ENCODE measurements at regions not wholly inside any gene's neighbourhood (a gene's known extent, or its start where the extent isn't known, plus 50 kb on each side); places are given as distances from the start of the nearest gene placed in this dataset.

GRCh38 chr19:30804751-30805150 lies 432.6 kb downstream of the ZNF536 start:
- Histone ChIP-seq H4K20me1 (replicated peaks in 1 of 2; ENCODE audit: control insufficient read depth in 1 of 2, insufficient read depth in 2 of 2, low read length in 2 of 2) (no peaks in the 10 kb centered on the region), H4K91ac (replicated peaks; ENCODE audit: insufficient read length, low read length) (no peak overlapping the region), H2BK12ac (ENCODE audit: low read depth, low read length) (no peak overlapping the region), H3K79me1 (ENCODE audit: low read depth, low read length) (no peaks in the 10 kb centered on the region), H3K9ac (replicated peaks in 1 of 4; ENCODE audit: extremely low read depth in 1 of 4, low read depth in 3 of 4, low read length in 3 of 4) (no peak overlapping the region), H3K4me2 (ENCODE audit: insufficient read depth in 1 of 2, low read depth in 2 of 2, low read length in 2 of 2) (peak overlapping the region in 1 of 2 experiments; percentile 53; a peak in 1 of 4 replicates), H3K9me3 (ENCODE audit: insufficient read depth in 2 of 2, low read depth in 1 of 2, low read length in 1 of 2) (no peaks in the 10 kb centered on the region), H3K36me3 (ENCODE audit: control insufficient read depth in 2 of 4, insufficient read depth in 4 of 4, low read length in 3 of 4) (no peaks in the 10 kb centered on the region), H2BK20ac (ENCODE audit: low read length) (no peak overlapping the region), H3K27ac (ENCODE audit: low read depth, low read length) (no peak overlapping the region), H4K8ac (ENCODE audit: extremely low read depth, insufficient read depth, low read length) (no peak overlapping the region), H2AK5ac (ENCODE audit: low read depth, low read length) (no peak overlapping the region), H3K14ac (ENCODE audit: insufficient read length) (no peak overlapping the region), H4K5ac (ENCODE audit: insufficient read length, low read depth, low read length) (no peak overlapping the region), H3K4me3 (ENCODE audit: extremely low read depth in 1 of 4, insufficient read depth in 2 of 4, low read depth in 3 of 4, low read length in 4 of 4) (peak overlapping the region in 1 of 4 experiments; percentile 0; a peak in 1 of 8 replicates), H3K56ac (replicated peaks; ENCODE audit: insufficient read length, low read depth, low read length) (no peak overlapping the region), H3K23me2 (ENCODE audit: low read depth, low read length) (peaks cover 2% of the 10 kb centered on the region; the same call in 1 of the 2 replicates), H3K79me2 (ENCODE audit: control insufficient read depth in 1 of 2, insufficient read depth in 2 of 2, low read length in 2 of 2) (no peaks in the 10 kb centered on the region), H2AFZ (ENCODE audit: low read length) (no peak overlapping the region), H2BK15ac (ENCODE audit: low read length) (no peak overlapping the region), H3K4me1 (replicated peaks in 1 of 4; ENCODE audit: control insufficient read depth in 3 of 4, insufficient read depth in 4 of 4, low read length in 3 of 4) (peaks cover 2 to 17% (median 7%) of the 10 kb centered on the region in 4 experiments), H3K27me3 (replicated peaks in 1 of 4; ENCODE audit: control insufficient read depth in 3 of 4, extremely low read depth in 1 of 4, insufficient read depth in 3 of 4, low read length in 3 of 4) (peaks cover 0 to 1% (median 0%) of the 10 kb centered on the region in 4 experiments; a peak in 1 of 7 replicates), H3K23ac (ENCODE audit: insufficient read length) (no peak overlapping the region), H3K18ac (ENCODE audit: extremely low read depth, low read length) (0 out of 2 replicates have a peak overlapping the region, but pooled peaks have one; percentile 34), H2BK5ac (ENCODE audit: low read depth, low read length) (no peak overlapping the region), H2BK120ac (replicated peaks; ENCODE audit: low read depth, low read length) (no peak overlapping the region), H3K4ac (replicated peaks; ENCODE audit: insufficient read length, low read depth, low read length) (no peak overlapping the region)
- WGBS, 2 experiments (ENCODE audit: extremely low coverage in 1 of 2, insufficient coverage in 1 of 2, insufficient read length in 1 of 2, insufficient replicate concordance in 2 of 2, low coverage in 1 of 2, low lambda C conversion rate in 2 of 2, missing lambda C conversion rate in 1 of 2), result 50% methylated on average over 5 of the region's 5 CpGs; no CpG with 5 or more reads in 1 of the 2 experiments
- no peak for FAIRE-seq
- POLR2A ChIA-PET (ENCODE audit: partially characterized antibody), result interaction anchor here (0.8 kb wide), 1 partner anchor 21 kb away, joined by 3 read pairs; no protein-coding TSS in a partner anchor
- DNase-seq (ENCODE audit: low read depth in 1 of 2, low spot score in 2 of 2), result no peak
- CTCF ChIA-PET (ENCODE audit: partially characterized antibody), result interaction anchor here (0.7 to 2.4 kb wide), 6 partner anchors 9 to 164 kb away, joined by 3 to 7 read pairs (median 6); no protein-coding TSS in a partner anchor
- TF ChIP-seq SAP30 (IDR thresholded peaks at IDR 0.05; ENCODE audit: insufficient read depth, insufficient replicate concordance, low read length), result no peak
- no peak for TF ChIP-seq TAF1 (IDR thresholded peaks at IDR 0.05; ENCODE audit: low read depth, low read length)
- no peak for TF ChIP-seq FOSL1 (IDR thresholded peaks at IDR 0.05; ENCODE audit: insufficient read depth, low read depth, low read length)
- no peak for TF ChIP-seq EP300 (IDR thresholded peaks at IDR 0.05; ENCODE audit: borderline replicate concordance in 1 of 2, low read depth in 2 of 2, low read length in 2 of 2)
- TF ChIP-seq SP4 (IDR thresholded peaks at IDR 0.05; ENCODE audit: low read length), result no peak
- no peak for TF ChIP-seq SIRT6 (IDR thresholded peaks at IDR 0.05; ENCODE audit: low read length)
- TF ChIP-seq HDAC6 (IDR thresholded peaks at IDR 0.05; ENCODE audit: low read depth, low read length), result no peak
- TF ChIP-seq KDM4A (IDR thresholded peaks at IDR 0.05; ENCODE audit: low read depth, low read length, severe bottlenecking), result no peak
- TF ChIP-seq CBX5 (IDR thresholded peaks at IDR 0.05; ENCODE audit: low read depth, low read length), result no peak
- no peak for TF ChIP-seq NANOG (IDR thresholded peaks at IDR 0.05; ENCODE audit: insufficient read depth, low read depth, low read length, poor library complexity, severe bottlenecking)
- no peak for TF ChIP-seq CTBP2 (IDR thresholded peaks at IDR 0.05; ENCODE audit: borderline replicate concordance, insufficient read depth, insufficient read length, low read length)
- TF ChIP-seq POLR2A (IDR thresholded peaks at IDR 0.05; ENCODE audit: control extremely low read depth in 1 of 2, low read depth in 2 of 2, low read length in 2 of 2), result no peak
